DND-41 (cell line): ENCODE measurements at regions not wholly inside any gene's neighbourhood (a gene's known extent, or its start where the extent isn't known, plus 50 kb on each side); places are given as distances from the start of the nearest gene placed in this dataset.

ENCODE experiments used
- ATAC-seq: fragments of 200-7000 bp; cut with Tn5 transposase; 3 replicates; pipeline ENCODE4 v1.9.1; 2021; ENCODE audit warnings: low read depth; ENCODE audit not compliant: insufficient read depth
- DNase-seq: peaks from one replicate; pipeline ENCODE4 v3.0.0-alpha.2; 2020
- H2AFZ ChIP-seq: 2 replicates; pipeline ENCODE4 v1.6.0; 2012; ENCODE audit warnings: low read depth, low read length
- H3K27ac ChIP-seq: 2 replicates; pipeline ENCODE4 v1.5.1; 2012; ENCODE audit warnings: low read length, inconsistent platforms
- H3K27me3 ChIP-seq: fragments of 200-600 bp; sonication (generic); 2 replicates; pipeline ENCODE4 v1.6.0; 2012; ENCODE audit warnings: low read length, mild to moderate bottlenecking, inconsistent platforms; ENCODE audit not compliant: insufficient read depth, poor library complexity
- H3K36me3 ChIP-seq: 2 replicates; pipeline ENCODE4 v1.5.1; 2012; ENCODE audit warnings: low read length, inconsistent platforms; ENCODE audit not compliant: insufficient read depth
- H3K4me1 ChIP-seq: 2 replicates; pipeline ENCODE4 v1.5.1; 2012; ENCODE audit warnings: mild to moderate bottlenecking, low read length; ENCODE audit not compliant: insufficient read depth
- H3K4me2 ChIP-seq: 2 replicates; pipeline ENCODE4 v1.6.0; 2012; ENCODE audit warnings: mild to moderate bottlenecking, moderate library complexity, low read length, inconsistent platforms; ENCODE audit not compliant: insufficient read depth
- H3K4me3 ChIP-seq, 2 experiments: fragments of 200-600 bp in 1 of 2; shearing (Covaris generic) in 1 of 2; 2 replicates each; pipeline ENCODE4 v1.5.1; 2012 to 2016; ENCODE audit warnings: inconsistent platforms in 2 of 2, low read length in 2 of 2, mild to moderate bottlenecking in 2 of 2, low read depth in 1 of 2, moderate library complexity in 1 of 2
- H3K79me2 ChIP-seq: 2 replicates; pipeline ENCODE4 v1.6.0; 2012; ENCODE audit warnings: low read length, inconsistent platforms; ENCODE audit not compliant: insufficient read depth
- H3K9ac ChIP-seq: 2 replicates; pipeline ENCODE4 v1.6.0; 2012; ENCODE audit warnings: low read depth, mild to moderate bottlenecking, inconsistent platforms, low read length, moderate library complexity
- H3K9me3 ChIP-seq: 2 replicates; pipeline ENCODE4 v1.5.1; 2012; ENCODE audit warnings: low read length, moderate library complexity, mild to moderate bottlenecking, inconsistent platforms; ENCODE audit not compliant: insufficient read depth, severe bottlenecking
- H4K20me1 ChIP-seq: 2 replicates; pipeline ENCODE4 v1.6.0; 2012; ENCODE audit warnings: low read length; ENCODE audit not compliant: insufficient read depth
- CTCF ChIP-seq: IDR thresholded peaks from 2 replicates; pipeline ENCODE4 v1.5.1; 2012; ENCODE audit warnings: borderline replicate concordance, low read length, moderate library complexity, mild to moderate bottlenecking; ENCODE audit not compliant: poor library complexity, severe bottlenecking; ENCODE audit errors: extremely low read depth
- EZH2 ChIP-seq: IDR thresholded peaks from 3 replicates; pipeline ENCODE4 v1.6.1; 2012; ENCODE audit warnings: borderline replicate concordance, low read depth, mild to moderate bottlenecking, moderate library complexity, low read length, inconsistent platforms; ENCODE audit not compliant: severe bottlenecking

GRCh38 chr17:71284032-71284755 is 836.6 kb upstream of the SOX9 start:
- Histone ChIP-seq H3K27ac (no peak overlapping the region), H3K79me2 (no peaks in the 10 kb centered on the region), H3K4me3 (no peak overlapping the region), H3K4me1 (no peaks in the 10 kb centered on the region), H2AFZ (no peak overlapping the region), H3K9ac (no peak overlapping the region), H4K20me1 (no peaks in the 10 kb centered on the region), H3K4me2 (no peak overlapping the region), H3K27me3 (no peaks in the 10 kb centered on the region), H3K9me3 (no peaks in the 10 kb centered on the region), H3K36me3 (no peaks in the 10 kb centered on the region)
- no peak for DNase-seq
- TF ChIP-seq CTCF (no peak), EZH2 (no peak)
- no peak for ATAC-seq

DNA sequence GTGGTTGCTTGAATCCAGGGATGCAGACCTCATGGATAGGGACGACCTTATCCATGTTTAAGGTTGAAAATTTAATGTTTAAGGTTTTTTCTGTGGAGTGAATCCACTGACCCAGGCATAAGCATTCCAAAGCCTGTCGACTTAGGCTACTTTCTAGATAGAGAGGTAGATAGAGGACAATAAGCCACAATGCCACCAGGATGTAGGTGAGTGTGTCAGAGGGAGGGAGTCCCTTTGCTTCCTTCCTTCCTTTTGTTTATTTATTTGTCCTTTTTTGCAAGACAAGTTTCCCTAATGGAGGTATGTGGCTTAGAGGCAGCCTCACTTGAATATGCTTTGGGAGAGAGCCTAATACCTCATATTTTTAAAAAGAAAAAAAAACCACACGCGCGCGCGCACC is 834.2 kb upstream of the SOX9 start:
- no peak for DNase-seq
- no peak overlapping the region for H3K27ac ChIP-seq

DNA sequence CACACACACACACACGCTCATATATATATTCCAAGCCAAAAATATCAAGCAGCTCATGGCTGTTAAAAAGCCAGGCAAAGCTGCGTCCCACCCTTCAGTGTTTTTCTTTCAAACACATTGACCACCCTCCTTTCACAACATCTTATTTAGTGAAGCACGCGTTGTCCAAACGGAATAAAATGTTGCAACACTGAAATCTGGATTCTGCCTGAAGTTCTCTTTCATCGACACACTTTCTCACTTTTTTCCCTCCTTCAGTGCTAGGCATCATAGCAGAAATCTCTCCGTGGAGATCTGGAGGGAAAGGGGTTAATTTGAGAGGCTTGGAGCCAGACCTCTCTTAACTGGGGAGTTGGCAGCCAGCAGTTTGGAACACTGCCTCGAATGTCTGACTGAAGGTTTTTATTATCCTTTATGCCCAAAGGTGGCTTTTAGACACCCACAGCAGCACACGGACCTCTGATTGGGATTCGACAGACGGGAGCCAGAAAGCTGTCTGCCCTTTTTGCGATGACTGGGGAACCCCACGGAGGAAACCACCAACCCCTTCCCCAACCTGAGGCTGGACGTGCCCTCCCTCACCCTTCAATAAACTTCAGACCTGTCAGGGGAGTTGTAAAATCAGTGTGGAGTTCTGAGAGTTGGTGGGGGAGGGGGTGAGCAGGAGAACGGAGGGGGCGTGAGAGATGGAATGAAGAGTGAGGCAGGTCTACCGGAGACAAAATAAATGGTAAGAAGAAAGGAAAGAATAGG is 833.6 kb upstream of the SOX9 start:
- Histone ChIP-seq H2AFZ (no peak overlapping the region), H3K36me3 (no peaks in the 10 kb centered on the region)

More for the DNA sequence above, 834.2 kb upstream of the SOX9 start:
- no peak overlapping the region for H2AFZ ChIP-seq
- H3K36me3 ChIP-seq: no peaks in the 10 kb centered on the region
- no peaks in the 10 kb centered on the region for H3K9me3 ChIP-seq
- no peaks in the 10 kb centered on the region for H4K20me1 ChIP-seq
- no peak overlapping the region for H3K9ac ChIP-seq
- H3K4me2 ChIP-seq: no peak overlapping the region
- H3K27me3 ChIP-seq: no peaks in the 10 kb centered on the region
- H3K79me2 ChIP-seq: no peaks in the 10 kb centered on the region
- no peak overlapping the region for H3K4me3 ChIP-seq
- no peaks in the 10 kb centered on the region for H3K4me1 ChIP-seq
- TF ChIP-seq CTCF (no peak), EZH2 (no peak)
- no peak for ATAC-seq

More for the DNA sequence above, 833.6 kb upstream of the SOX9 start:
- Histone ChIP-seq H3K79me2 (no peaks in the 10 kb centered on the region), H4K20me1 (no peaks in the 10 kb centered on the region), H3K27ac (no peak overlapping the region), H3K9ac (no peak overlapping the region), H3K4me3 (no peak overlapping the region), H3K27me3 (no peaks in the 10 kb centered on the region), H3K4me2 (no peak overlapping the region), H3K4me1 (no peaks in the 10 kb centered on the region), H3K9me3 (no peaks in the 10 kb centered on the region)
- TF ChIP-seq CTCF (no peak), EZH2 (no peak)
- DNase-seq: no peak
- ATAC-seq: no peak
